SK-N-MC (cell line): ENCODE measurements at regions not wholly inside any gene's neighbourhood (a gene's known extent, or its start where the extent isn't known, plus 50 kb on each side); places are given as distances from the start of the nearest gene placed in this dataset.

Source experiments
- EZH2 ChIP-seq: fragments of 200-600 bp; sonication (generic); IDR thresholded peaks from one replicate; pipeline ENCODE4 v1.6.1; 2017; ENCODE audit warnings: antibody characterized with exemption
- FOXP2 ChIP-seq: optimal IDR thresholded peaks from 2 replicates; pipeline ENCODE3; 2011; ENCODE audit warnings: mild to moderate bottlenecking, moderate library complexity; ENCODE audit not compliant: insufficient read depth; ENCODE audit errors: extremely low read length, control extremely low read depth
- POLR2AphosphoS5 ChIP-seq: IDR thresholded peaks from 2 replicates; pipeline ENCODE4 v1.6.1; 2012; ENCODE audit warnings: mild to moderate bottlenecking, low read depth, low read length, borderline replicate concordance

GRCh38 chr12:92079054-92079385 lies 66.6 kb downstream of the BTG1 start:
- TF ChIP-seq EZH2 (no peak), POLR2AphosphoS5 (no peak), FOXP2 (no peak)
